Activated T-cell treated with anti-CD3 and anti-CD28 coated beads, Interleukin-2, amount 50 U/mL, for 24 hours (primary cell): ENCODE measurements at regions not wholly inside any gene's neighbourhood (a gene's known extent, or its start where the extent isn't known, plus 50 kb on each side); places are given as distances from the start of the nearest gene placed in this dataset.
"Not testable (repeated sequence)": the region's sequence is repeated elsewhere in the genome, so short reads cannot be mapped to it uniquely, and the experiment has no call there.

Experiments
- DNase-seq: peaks from one replicate; pipeline ENCODE4 v3.0.0-alpha.2; 2020
- H3K27ac Mint-ChIP-seq: 2 replicates; pipeline ENCODE4 v1.8.0; 2020; ENCODE audit warnings: mild to moderate bottlenecking, mixed read lengths
- H3K27me3 Mint-ChIP-seq: 2 replicates; pipeline ENCODE4 v1.8.0; 2020; ENCODE audit warnings: mixed read lengths
- H3K36me3 Mint-ChIP-seq: 2 replicates; pipeline ENCODE4 v1.8.0; 2020; ENCODE audit warnings: low read depth, mixed read lengths
- H3K4me1 Mint-ChIP-seq: 2 replicates; pipeline ENCODE4 v1.8.0; 2020; ENCODE audit warnings: low read depth, mixed read lengths
- H3K4me3 Mint-ChIP-seq: 2 replicates; pipeline ENCODE4 v1.8.0; 2020; ENCODE audit warnings: mild to moderate bottlenecking, moderate library complexity, mixed read lengths
- H3K9me3 Mint-ChIP-seq: 2 replicates; pipeline ENCODE4 v1.8.0; 2020; ENCODE audit warnings: mixed read lengths

GRCh38 chr5:136565050-136565449 lies 199.7 kb upstream of the TRPC7 start:
- not testable (repeated sequence) for H3K27me3 Mint-ChIP-seq, H3K4me3 Mint-ChIP-seq, H3K27ac Mint-ChIP-seq

GRCh38 chr5:136564431-136564830 lies 199.1 kb upstream of the TRPC7 start:
- H3K4me1 Mint-ChIP-seq, H3K27ac Mint-ChIP-seq, H3K27me3 Mint-ChIP-seq, H3K36me3 Mint-ChIP-seq, DNase-seq, H3K4me3 Mint-ChIP-seq, H3K9me3 Mint-ChIP-seq: not testable (repeated sequence)

More at GRCh38 chr5:136565050-136565449, 199.7 kb upstream of the TRPC7 start:
- not testable (repeated sequence) for H3K9me3 Mint-ChIP-seq, H3K36me3 Mint-ChIP-seq, DNase-seq, H3K4me1 Mint-ChIP-seq

GRCh38 chr5:136563489-136563888 lies 198.1 kb upstream of the TRPC7 start:
- H3K9me3 Mint-ChIP-seq = no peaks in the 10 kb centered on the region
- no peak overlapping the region for H3K4me3 Mint-ChIP-seq
- DNase-seq = no peak
- no peaks in the 10 kb centered on the region for H3K27me3 Mint-ChIP-seq
- no peaks in the 10 kb centered on the region for H3K36me3 Mint-ChIP-seq
- no peak overlapping the region for H3K27ac Mint-ChIP-seq
- H3K4me1 Mint-ChIP-seq = peaks cover 4% of the 10 kb centered on the region

GRCh38 chr5:136560126-136560525 lies 194.8 kb upstream of the TRPC7 start:
- Mint-ChIP-seq H3K9me3 (peaks cover 8% of the 10 kb centered on the region), H3K27ac (no peak overlapping the region), H3K4me1 (peaks cover 3% of the 10 kb centered on the region), H3K27me3 (no peaks in the 10 kb centered on the region), H3K36me3 (no peaks in the 10 kb centered on the region), H3K4me3 (no peak overlapping the region)
- DNase-seq = no peak

GRCh38 chr5:136559651-136560050 lies 194.3 kb upstream of the TRPC7 start:
- no peaks in the 10 kb centered on the region for H3K27me3 Mint-ChIP-seq
- no peak for DNase-seq
- H3K4me3 Mint-ChIP-seq = no peak overlapping the region
- peaks cover 3% of the 10 kb centered on the region for H3K4me1 Mint-ChIP-seq
- H3K9me3 Mint-ChIP-seq = peaks cover 9% of the 10 kb centered on the region
- no peaks in the 10 kb centered on the region for H3K36me3 Mint-ChIP-seq
- no peak overlapping the region for H3K27ac Mint-ChIP-seq

GRCh38 chr5:136547096-136547495 lies 181.8 kb upstream of the TRPC7 start:
- H3K27me3 Mint-ChIP-seq, H3K4me3 Mint-ChIP-seq, DNase-seq, H3K4me1 Mint-ChIP-seq, H3K9me3 Mint-ChIP-seq, H3K36me3 Mint-ChIP-seq, H3K27ac Mint-ChIP-seq: not testable (repeated sequence)

- not testable (repeated sequence) for H3K9me3 Mint-ChIP-seq, H3K27me3 Mint-ChIP-seq, H3K4me3 Mint-ChIP-seq, H3K36me3 Mint-ChIP-seq, H3K27ac Mint-ChIP-seq, H3K4me1 Mint-ChIP-seq, DNase-seq
Measured at GRCh38 chr5:136546441-136546840, 181.1 kb upstream of the TRPC7 start.

- not testable (repeated sequence) for H3K4me1 Mint-ChIP-seq, H3K36me3 Mint-ChIP-seq
Measured at GRCh38 chr5:136545031-136545430, 179.7 kb upstream of the TRPC7 start.

GRCh38 chr5:136538534-136538933 lies 173.2 kb upstream of the TRPC7 start:
- Mint-ChIP-seq H3K9me3 (no peaks in the 10 kb centered on the region), H3K27ac (no peak overlapping the region), H3K4me1 (no peaks in the 10 kb centered on the region), H3K4me3 (no peak overlapping the region), H3K27me3 (no peaks in the 10 kb centered on the region), H3K36me3 (no peaks in the 10 kb centered on the region)
- DNase-seq = no peak

More at GRCh38 chr5:136545031-136545430, 179.7 kb upstream of the TRPC7 start:
- not testable (repeated sequence) for H3K27me3 Mint-ChIP-seq, DNase-seq, H3K9me3 Mint-ChIP-seq, H3K27ac Mint-ChIP-seq, H3K4me3 Mint-ChIP-seq

- no peaks in the 10 kb centered on the region for H3K36me3 Mint-ChIP-seq
- no peak for DNase-seq
- H3K4me1 Mint-ChIP-seq = no peaks in the 10 kb centered on the region
- no peak overlapping the region for H3K27ac Mint-ChIP-seq
- no peak overlapping the region for H3K4me3 Mint-ChIP-seq
- H3K27me3 Mint-ChIP-seq = no peaks in the 10 kb centered on the region
- H3K9me3 Mint-ChIP-seq = no peaks in the 10 kb centered on the region
Measured at GRCh38 chr5:136529081-136529480, 163.7 kb upstream of the TRPC7 start.

GRCh38 chr5:136528481-136529030 lies 163.2 kb upstream of the TRPC7 start:
- Mint-ChIP-seq H3K36me3 (no peaks in the 10 kb centered on the region), H3K9me3 (no peaks in the 10 kb centered on the region), H3K4me1 (no peaks in the 10 kb centered on the region), H3K27me3 (no peaks in the 10 kb centered on the region), H3K4me3 (no peak overlapping the region), H3K27ac (no peak overlapping the region)
- DNase-seq = no peak

- Mint-ChIP-seq H3K4me1 (no peaks in the 10 kb centered on the region), H3K36me3 (no peaks in the 10 kb centered on the region), H3K4me3 (no peak overlapping the region), H3K27ac (no peak overlapping the region), H3K27me3 (no peaks in the 10 kb centered on the region), H3K9me3 (no peaks in the 10 kb centered on the region)
- no peak for DNase-seq
Measured at GRCh38 chr5:136527311-136527710, 162.0 kb upstream of the TRPC7 start.

- no peaks in the 10 kb centered on the region for H3K27me3 Mint-ChIP-seq
- H3K4me3 Mint-ChIP-seq = no peak overlapping the region
- no peaks in the 10 kb centered on the region for H3K36me3 Mint-ChIP-seq
- no peaks in the 10 kb centered on the region for H3K9me3 Mint-ChIP-seq
- no peak for DNase-seq
- H3K4me1 Mint-ChIP-seq = no peaks in the 10 kb centered on the region
- no peak overlapping the region for H3K27ac Mint-ChIP-seq
Measured at GRCh38 chr5:136526791-136527190, 161.4 kb upstream of the TRPC7 start.

- DNase-seq = no peak
- H3K27me3 Mint-ChIP-seq = no peaks in the 10 kb centered on the region
- H3K4me1 Mint-ChIP-seq = no peaks in the 10 kb centered on the region
- no peak overlapping the region for H3K4me3 Mint-ChIP-seq
- H3K27ac Mint-ChIP-seq = no peak overlapping the region
- H3K9me3 Mint-ChIP-seq = no peaks in the 10 kb centered on the region
- no peaks in the 10 kb centered on the region for H3K36me3 Mint-ChIP-seq
Measured at GRCh38 chr5:136526021-136526420, 160.7 kb upstream of the TRPC7 start.

GRCh38 chr5:136525597-136525996 lies 160.3 kb upstream of the TRPC7 start:
- Mint-ChIP-seq H3K4me3 (no peak overlapping the region), H3K27ac (no peak overlapping the region)

More at GRCh38 chr5:136525597-136525996, 160.3 kb upstream of the TRPC7 start:
- Mint-ChIP-seq H3K36me3 (no peaks in the 10 kb centered on the region), H3K4me1 (no peaks in the 10 kb centered on the region), H3K9me3 (no peaks in the 10 kb centered on the region), H3K27me3 (no peaks in the 10 kb centered on the region)
- no peak for DNase-seq
